ENCODE measurements at regions not wholly inside any gene's neighbourhood (a gene's known extent, or its start where the extent isn't known, plus 50 kb on each side); places are given as distances from the start of the nearest gene placed in this dataset.

- Histone ChIP-seq H3K9me3 (no peaks in the 10 kb centered on the region), H3K4me1 (no peaks in the 10 kb centered on the region), H3K27ac (no peak overlapping the region), H3K36me3 (no peaks in the 10 kb centered on the region), H3K4me3 (no peak overlapping the region), H3K27me3 (replicated peaks in 1 of 7) (no peaks in the 10 kb centered on the region)
- WGBS, 5 donors: 82 to 91% (median 89%) methylated on average over 2 of the region's 2 CpGs
- DNase-seq: no peak
- intact Hi-C loops (cut with DNase I; ENCODE audit: low total_unique reads): no loop called here
- no peak for TF ChIP-seq POLR2A (IDR thresholded peaks at IDR 0.05)
- TF ChIP-seq POLR2AphosphoS5 (IDR thresholded peaks at IDR 0.05): no peak
- no peak for TF ChIP-seq CTCF (IDR thresholded peaks at IDR 0.05 in 8 of 11, conservative IDR thresholded peaks at IDR 0.05 in 3 of 11)
Measured at GRCh38 chr6:120200853-120201252, 851.3 kb upstream of the MAN1A1 start.

- H3K27me3 ChIP-seq (replicated peaks in 1 of 7): no peaks in the 10 kb centered on the region
- DNase-seq: no peak
- H3K9me3 ChIP-seq: no peaks in the 10 kb centered on the region
- no peak overlapping the region for H3K27ac ChIP-seq
- no peaks in the 10 kb centered on the region for H3K4me1 ChIP-seq
- no peak overlapping the region for H3K4me3 ChIP-seq
- H3K36me3 ChIP-seq: no peaks in the 10 kb centered on the region
- intact Hi-C loops (cut with DNase I; ENCODE audit: low total_unique reads): no loop called here
- TF ChIP-seq CTCF (IDR thresholded peaks at IDR 0.05 in 8 of 11, conservative IDR thresholded peaks at IDR 0.05 in 3 of 11) (no peak), POLR2AphosphoS5 (IDR thresholded peaks at IDR 0.05) (no peak)
Measured at GRCh38 chr6:120198033-120198432, 848.5 kb upstream of the MAN1A1 start.

DNA sequence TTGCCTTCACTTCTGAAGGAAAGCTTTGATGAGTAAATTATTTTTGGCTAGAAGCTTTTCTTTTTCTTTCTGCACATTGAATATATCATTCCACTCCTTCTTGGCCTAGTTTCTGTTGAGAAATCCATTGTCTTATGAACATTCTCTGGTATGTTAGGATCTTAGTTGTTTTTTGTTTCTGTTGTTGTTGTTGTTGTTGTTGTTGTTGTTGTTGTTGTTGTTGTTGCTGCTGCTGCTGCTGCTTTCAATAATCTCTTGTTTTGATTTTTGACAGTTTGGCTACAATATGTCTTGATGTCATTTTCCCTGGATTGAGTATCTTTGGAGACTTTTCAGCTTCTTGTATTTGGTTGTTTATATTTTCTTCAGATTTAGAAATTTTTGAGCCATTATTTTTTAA is 836.5 kb upstream of the MAN1A1 start:
- H3K27me3 ChIP-seq (replicated peaks in 1 of 7): no peaks in the 10 kb centered on the region

GRCh38 chr6:120173250-120173649 is 823.7 kb upstream of the MAN1A1 start:
- H3K27me3 ChIP-seq (replicated peaks in 1 of 7): no peaks in the 10 kb centered on the region
- H3K36me3 ChIP-seq: no peaks in the 10 kb centered on the region
- H3K4me3 ChIP-seq: no peak overlapping the region
- TF ChIP-seq CTCF (IDR thresholded peaks at IDR 0.05 in 8 of 11, conservative IDR thresholded peaks at IDR 0.05 in 3 of 11): no peak
- no peak overlapping the region for H3K27ac ChIP-seq
- DNase-seq: peak; percentile 27
- no peaks in the 10 kb centered on the region for H3K9me3 ChIP-seq
- intact Hi-C loops (cut with DNase I; ENCODE audit: low total_unique reads): no loop called here
- WGBS, 5 donors: 60 to 81% (median 73%) methylated on average over 2 of the region's 2 CpGs
- no peaks in the 10 kb centered on the region for H3K4me1 ChIP-seq

More for the DNA sequence above, 836.5 kb upstream of the MAN1A1 start:
- no peak for TF ChIP-seq CTCF (IDR thresholded peaks at IDR 0.05 in 8 of 11, conservative IDR thresholded peaks at IDR 0.05 in 3 of 11)
- no peak for TF ChIP-seq POLR2A (IDR thresholded peaks at IDR 0.05)
- no peak for TF ChIP-seq POLR2AphosphoS5 (IDR thresholded peaks at IDR 0.05)
- H3K4me1 ChIP-seq: no peaks in the 10 kb centered on the region
- H3K4me3 ChIP-seq: no peak overlapping the region
- no peaks in the 10 kb centered on the region for H3K36me3 ChIP-seq
- DNase-seq: no peak
- H3K27ac ChIP-seq: no peak overlapping the region
- intact Hi-C loops (cut with DNase I; ENCODE audit: low total_unique reads): no loop called here
- H3K9me3 ChIP-seq: no peaks in the 10 kb centered on the region

Measured in spleen (tissue), 11 donors.